H9 (cell line): ENCODE measurements at regions not wholly inside any gene's neighbourhood (a gene's known extent, or its start where the extent isn't known, plus 50 kb on each side); places are given as distances from the start of the nearest gene placed in this dataset.

ENCODE experiments used
- DNase-seq: peaks from one replicate; pipeline ENCODE4 v3.0.0-alpha.2; 2017
- H2AFZ ChIP-seq: one replicate; pipeline ENCODE4 v1.6.1; 2013; ENCODE audit warnings: mild to moderate bottlenecking, low read length, control low read depth, moderate library complexity
- H2AK5ac ChIP-seq: 2 replicates; pipeline ENCODE4 v1.6.1; 2013; ENCODE audit warnings: low read length, control low read depth, mixed read lengths; ENCODE audit not compliant: insufficient read length
- H2BK120ac ChIP-seq: one replicate; pipeline ENCODE4 v1.6.1; 2013; ENCODE audit warnings: low read depth, mild to moderate bottlenecking, low read length, control low read depth, inconsistent platforms; ENCODE audit not compliant: poor library complexity, severe bottlenecking
- H2BK12ac ChIP-seq: 2 replicates; pipeline ENCODE4 v1.6.1; 2013; ENCODE audit warnings: low read length, control low read depth, mixed read lengths, low read depth; ENCODE audit not compliant: insufficient read length
- H2BK15ac ChIP-seq: 2 replicates; pipeline ENCODE4 v1.6.1; 2013; ENCODE audit warnings: low read depth, low read length, control low read depth
- H2BK20ac ChIP-seq: one replicate; pipeline ENCODE4 v1.6.1; 2013; ENCODE audit warnings: low read depth, mild to moderate bottlenecking, low read length, control low read depth, inconsistent platforms; ENCODE audit not compliant: poor library complexity, severe bottlenecking
- H2BK5ac ChIP-seq: 2 replicates; pipeline ENCODE4 v1.6.1; 2013; ENCODE audit warnings: low read length, control low read depth, mixed read lengths; ENCODE audit not compliant: insufficient read length
- H3K14ac ChIP-seq: 2 replicates; pipeline ENCODE4 v1.6.1; 2013; ENCODE audit warnings: low read length, control low read depth; ENCODE audit not compliant: insufficient read depth
- H3K18ac ChIP-seq: 2 replicates; pipeline ENCODE4 v1.6.1; 2013; ENCODE audit warnings: low read depth, mild to moderate bottlenecking, mixed read lengths, low read length, control low read depth; ENCODE audit not compliant: insufficient read length
- H3K23ac ChIP-seq: 2 replicates; pipeline ENCODE4 v1.6.1; 2013; ENCODE audit warnings: low read length, control low read depth, mixed read lengths, low read depth; ENCODE audit not compliant: insufficient read length
- H3K23me2 ChIP-seq: 2 replicates; pipeline ENCODE4 v1.6.1; 2013; ENCODE audit warnings: low read depth, mild to moderate bottlenecking, mixed read lengths, low read length, control low read depth; ENCODE audit not compliant: insufficient read length, poor library complexity, severe bottlenecking
- H3K27ac ChIP-seq: 2 replicates; pipeline ENCODE4 v1.5.1; 2013; ENCODE audit warnings: low read length, control low read depth, mixed read lengths, low read depth; ENCODE audit not compliant: insufficient read length
- H3K27me3 ChIP-seq: 2 replicates; pipeline ENCODE4 v1.6.1; 2013; ENCODE audit warnings: low read length, control low read depth, inconsistent platforms; ENCODE audit not compliant: insufficient read depth
- H3K4ac ChIP-seq: 2 replicates; pipeline ENCODE4 v1.6.1; 2013; ENCODE audit warnings: low read depth, mild to moderate bottlenecking, control low read depth, inconsistent platforms, low read length, moderate library complexity
- H3K4me1 ChIP-seq: 2 replicates; pipeline ENCODE4 v1.6.1; 2013; ENCODE audit warnings: low read length, control low read depth, inconsistent platforms; ENCODE audit not compliant: insufficient read depth
- H3K4me2 ChIP-seq: 2 replicates; pipeline ENCODE4 v1.6.1; 2013; ENCODE audit warnings: low read length, control low read depth, mixed read lengths; ENCODE audit not compliant: insufficient read length, insufficient read depth
- H3K56ac ChIP-seq: 2 replicates; pipeline ENCODE4 v1.6.1; 2013; ENCODE audit warnings: low read depth, mild to moderate bottlenecking, mixed read lengths, low read length, control low read depth; ENCODE audit not compliant: insufficient read length
- H3K79me1 ChIP-seq: 2 replicates; pipeline ENCODE4 v1.6.1; 2013; ENCODE audit warnings: low read depth, mild to moderate bottlenecking, moderate library complexity, low read length, control low read depth, inconsistent platforms; ENCODE audit not compliant: insufficient read depth, poor library complexity, severe bottlenecking
- H3K79me2 ChIP-seq: 2 replicates; pipeline ENCODE4 v1.6.1; 2013; ENCODE audit warnings: low read length, control low read depth, inconsistent platforms; ENCODE audit not compliant: insufficient read depth
- H3K9ac ChIP-seq: 2 replicates; pipeline ENCODE4 v1.6.1; 2013; ENCODE audit warnings: low read length, control low read depth, mixed read lengths; ENCODE audit not compliant: insufficient read length; ENCODE audit errors: extremely low read depth
- H3K9me3 ChIP-seq: one replicate; pipeline ENCODE4 v1.6.1; 2013; ENCODE audit warnings: low read depth, low read length, inconsistent platforms; ENCODE audit not compliant: control insufficient read depth
- H3T11ph ChIP-seq: one replicate; pipeline ENCODE4 v1.6.1; 2013; ENCODE audit warnings: mild to moderate bottlenecking, low read length, control low read depth, inconsistent platforms
- H4K20me1 ChIP-seq: one replicate; pipeline ENCODE4 v1.6.1; 2013; ENCODE audit not compliant: control insufficient read depth, insufficient read length, insufficient read depth
- H4K5ac ChIP-seq: 2 replicates; pipeline ENCODE4 v1.6.1; 2013; ENCODE audit warnings: low read depth, mild to moderate bottlenecking, mixed read lengths, low read length, control low read depth; ENCODE audit not compliant: insufficient read length
- H4K8ac ChIP-seq: replicated peaks from 2 replicates; pipeline ENCODE4 v1.6.1; 2013; ENCODE audit warnings: low read length, control low read depth, mixed read lengths, low read depth; ENCODE audit not compliant: insufficient read length
- H4K91ac ChIP-seq: 2 replicates; pipeline ENCODE4 v1.6.1; 2013; ENCODE audit warnings: low read depth, mild to moderate bottlenecking, moderate library complexity, mixed read lengths, low read length, control low read depth; ENCODE audit not compliant: insufficient read length
- H3K27ac Mint-ChIP-seq, 3 experiments: 2 replicates in 2 of 3; 3 replicates in 1 of 3; pipeline ENCODE4 v1.8.0; 2020 to 2021; ENCODE audit warnings: mixed read lengths in 3 of 3, mild to moderate bottlenecking in 1 of 3, moderate library complexity in 1 of 3
- H3K27me3 Mint-ChIP-seq: 2 replicates; pipeline ENCODE4 v1.8.0; 2021; ENCODE audit warnings: low read depth, mild to moderate bottlenecking, moderate library complexity, mixed read lengths
- H3K36me3 Mint-ChIP-seq, 3 experiments: 2 replicates in 2 of 3; 3 replicates in 1 of 3; pipeline ENCODE4 v1.8.0; 2020 to 2021; ENCODE audit warnings: low read depth in 3 of 3, mixed read lengths in 3 of 3; ENCODE audit not compliant: insufficient read depth in 1 of 3
- H3K4me1 Mint-ChIP-seq, 2 experiments: 2 replicates each; pipeline ENCODE4 v1.8.0; 2020; ENCODE audit warnings: mixed read lengths in 2 of 2
- H3K4me3 Mint-ChIP-seq, 2 experiments: 2 replicates in 1 of 2; 3 replicates in 1 of 2; pipeline ENCODE4 v1.8.0; 2020 to 2021; ENCODE audit warnings: mild to moderate bottlenecking in 2 of 2, mixed read lengths in 2 of 2, moderate library complexity in 1 of 2
- H3K9me3 Mint-ChIP-seq, 2 experiments: 2 replicates in 1 of 2; 3 replicates in 1 of 2; pipeline ENCODE4 v1.8.0; 2020; ENCODE audit warnings: mild to moderate bottlenecking in 2 of 2, mixed read lengths in 2 of 2, moderate library complexity in 1 of 2
- CTCF ChIP-seq: fragments of 200-600 bp; sonication (generic); conservative IDR thresholded peaks from 3 replicates; pipeline ENCODE4 v1.8.0; 2021; ENCODE audit warnings: antibody characterized with exemption, mild to moderate bottlenecking
- WGBS: extraction: QIAGEN DNeasy Blood & Tissue Kit; methylation state at CpG from one replicate; pipeline ENCODE4 v1.1.7; 2013; ENCODE audit warnings: missing lambda C conversion rate, low lambda C conversion rate, mixed read lengths; ENCODE audit not compliant: insufficient read length; ENCODE audit errors: extremely low coverage; 5-methylcytosine and 5-hydroxymethylcytosine counted together

GRCh38 chr5:17340819-17341218, 123.4 kb downstream of the BASP1 start:
- no peak overlapping the region for H3K27ac ChIP-seq
- H3K4me2 ChIP-seq = no peak overlapping the region
- no peak overlapping the region for H4K8ac ChIP-seq
- H2BK15ac ChIP-seq = no peak overlapping the region
- H3K18ac ChIP-seq = no peak overlapping the region
- Mint-ChIP-seq H3K36me3 (peaks cover 7 to 8% (median 8%) of the 10 kb centered on the region in 3 experiments), H3K4me3 (no peak overlapping the region), H3K27me3 (peaks cover 1% of the 10 kb centered on the region; the same call in 1 of the 2 replicates), H3K9me3 (peaks cover 15 to 22% of the 10 kb centered on the region in 2 experiments), H3K4me1 (peaks cover 7% of the 10 kb centered on the region in 2 experiments), H3K27ac (no peak overlapping the region)
- H3K79me2 ChIP-seq = no peaks in the 10 kb centered on the region
- H4K5ac ChIP-seq = no peak overlapping the region
- no peak overlapping the region for H2BK120ac ChIP-seq
- H3K9ac ChIP-seq = no peak overlapping the region
- no peaks in the 10 kb centered on the region for H3K9me3 ChIP-seq
- H4K20me1 ChIP-seq = no peaks in the 10 kb centered on the region
- DNase-seq = no peak
- H2AK5ac ChIP-seq = no peak overlapping the region
- no peaks in the 10 kb centered on the region for H3K23me2 ChIP-seq
- no peak overlapping the region for H3K56ac ChIP-seq
- no peak overlapping the region for H2BK12ac ChIP-seq
- H3K4me1 ChIP-seq = no peaks in the 10 kb centered on the region
- H3K4ac ChIP-seq = no peak overlapping the region
- no CpG with 5 or more reads among the region's 1 CpG for WGBS
- no peaks in the 10 kb centered on the region for H3K27me3 ChIP-seq
- H2BK20ac ChIP-seq = no peak overlapping the region
- TF ChIP-seq CTCF = no peak
- no peak overlapping the region for H4K91ac ChIP-seq
- H2AFZ ChIP-seq = no peak overlapping the region
- no peak overlapping the region for H3K23ac ChIP-seq
- H2BK5ac ChIP-seq = no peak overlapping the region
- H3K79me1 ChIP-seq = no peaks in the 10 kb centered on the region
- no peak overlapping the region for H3K14ac ChIP-seq
- no peak overlapping the region for H3T11ph ChIP-seq
